ENCODE measurements at regions not wholly inside any gene's neighbourhood (a gene's known extent, or its start where the extent isn't known, plus 50 kb on each side); places are given as distances from the start of the nearest gene placed in this dataset.

DNA sequence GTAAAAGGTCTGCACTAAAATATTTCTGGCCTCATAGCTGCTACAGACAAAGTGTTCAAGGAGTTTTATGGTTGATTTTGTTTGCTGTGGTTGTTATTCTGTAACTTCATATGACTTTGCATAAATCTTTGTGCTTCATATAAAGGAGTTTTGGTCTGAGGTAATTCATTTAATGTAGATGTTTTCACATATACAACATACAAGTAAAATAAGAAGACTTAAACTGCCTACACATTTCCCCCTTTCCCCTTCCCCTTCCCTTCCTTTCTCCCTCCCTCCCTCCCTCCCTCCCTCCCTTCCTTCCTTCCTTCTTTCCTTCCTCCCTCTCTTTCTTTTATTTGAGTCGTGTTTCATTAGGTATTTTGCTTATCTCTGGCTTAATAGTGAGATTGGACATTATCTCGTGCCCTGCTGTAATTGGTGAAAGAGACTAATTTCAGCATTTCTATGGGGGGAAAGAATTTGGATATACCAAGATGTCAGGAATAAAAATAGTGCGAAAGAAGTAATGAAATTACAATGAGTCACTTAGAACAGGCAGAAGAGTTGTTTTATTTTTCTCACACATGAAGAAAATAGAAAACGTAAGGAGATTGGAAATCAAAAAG, 144.9 kb upstream of the MAD2L1 start:
- TF ChIP-seq CREB1 (IDR thresholded peaks at IDR 0.05; ENCODE audit: low read depth) = no peak
- TF ChIP-seq, protein P1, sequence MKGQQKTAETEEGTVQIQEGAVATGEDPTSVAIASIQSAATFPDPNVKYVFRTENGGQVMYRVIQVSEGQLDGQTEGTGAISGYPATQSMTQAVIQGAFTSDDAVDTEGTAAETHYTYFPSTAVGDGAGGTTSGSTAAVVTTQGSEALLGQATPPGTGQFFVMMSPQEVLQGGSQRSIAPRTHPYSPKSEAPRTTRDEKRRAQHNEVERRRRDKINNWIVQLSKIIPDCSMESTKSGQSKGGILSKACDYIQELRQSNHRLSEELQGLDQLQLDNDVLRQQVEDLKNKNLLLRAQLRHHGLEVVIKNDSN (IDR thresholded peaks at IDR 0.05) = no peak
- TF ChIP-seq, protein P2, sequence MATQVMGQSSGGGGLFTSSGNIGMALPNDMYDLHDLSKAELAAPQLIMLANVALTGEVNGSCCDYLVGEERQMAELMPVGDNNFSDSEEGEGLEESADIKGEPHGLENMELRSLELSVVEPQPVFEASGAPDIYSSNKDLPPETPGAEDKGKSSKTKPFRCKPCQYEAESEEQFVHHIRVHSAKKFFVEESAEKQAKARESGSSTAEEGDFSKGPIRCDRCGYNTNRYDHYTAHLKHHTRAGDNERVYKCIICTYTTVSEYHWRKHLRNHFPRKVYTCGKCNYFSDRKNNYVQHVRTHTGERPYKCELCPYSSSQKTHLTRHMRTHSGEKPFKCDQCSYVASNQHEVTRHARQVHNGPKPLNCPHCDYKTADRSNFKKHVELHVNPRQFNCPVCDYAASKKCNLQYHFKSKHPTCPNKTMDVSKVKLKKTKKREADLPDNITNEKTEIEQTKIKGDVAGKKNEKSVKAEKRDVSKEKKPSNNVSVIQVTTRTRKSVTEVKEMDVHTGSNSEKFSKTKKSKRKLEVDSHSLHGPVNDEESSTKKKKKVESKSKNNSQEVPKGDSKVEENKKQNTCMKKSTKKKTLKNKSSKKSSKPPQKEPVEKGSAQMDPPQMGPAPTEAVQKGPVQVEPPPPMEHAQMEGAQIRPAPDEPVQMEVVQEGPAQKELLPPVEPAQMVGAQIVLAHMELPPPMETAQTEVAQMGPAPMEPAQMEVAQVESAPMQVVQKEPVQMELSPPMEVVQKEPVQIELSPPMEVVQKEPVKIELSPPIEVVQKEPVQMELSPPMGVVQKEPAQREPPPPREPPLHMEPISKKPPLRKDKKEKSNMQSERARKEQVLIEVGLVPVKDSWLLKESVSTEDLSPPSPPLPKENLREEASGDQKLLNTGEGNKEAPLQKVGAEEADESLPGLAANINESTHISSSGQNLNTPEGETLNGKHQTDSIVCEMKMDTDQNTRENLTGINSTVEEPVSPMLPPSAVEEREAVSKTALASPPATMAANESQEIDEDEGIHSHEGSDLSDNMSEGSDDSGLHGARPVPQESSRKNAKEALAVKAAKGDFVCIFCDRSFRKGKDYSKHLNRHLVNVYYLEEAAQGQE (IDR thresholded peaks at IDR 0.05; ENCODE audit: low read depth) = no peak
- TF ChIP-seq TAF1 (IDR thresholded peaks at IDR 0.05; ENCODE audit: low read depth) = no peak
- TF ChIP-seq, protein P3, sequence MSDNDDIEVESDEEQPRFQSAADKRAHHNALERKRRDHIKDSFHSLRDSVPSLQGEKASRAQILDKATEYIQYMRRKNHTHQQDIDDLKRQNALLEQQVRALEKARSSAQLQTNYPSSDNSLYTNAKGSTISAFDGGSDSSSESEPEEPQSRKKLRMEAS (IDR thresholded peaks at IDR 0.05) = no peak
- no peak for TF ChIP-seq RAD21 (IDR thresholded peaks at IDR 0.05; ENCODE audit: low read depth)
- no peak for TF ChIP-seq EGR1 (IDR thresholded peaks at IDR 0.05)
- no peak for TF ChIP-seq CEBPB (IDR thresholded peaks at IDR 0.05)

Measured in Ishikawa (cell line).